DND-41 (cell line): ENCODE measurements at regions not wholly inside any gene's neighbourhood (a gene's known extent, or its start where the extent isn't known, plus 50 kb on each side); places are given as distances from the start of the nearest gene placed in this dataset.

ENCODE experiments used
- ATAC-seq: fragments of 200-7000 bp; cut with Tn5 transposase; 3 replicates; pipeline ENCODE4 v1.9.1; 2021; ENCODE audit warnings: low read depth; ENCODE audit not compliant: insufficient read depth
- DNase-seq: peaks from one replicate; pipeline ENCODE4 v3.0.0-alpha.2; 2020
- H2AFZ ChIP-seq: 2 replicates; pipeline ENCODE4 v1.6.0; 2012; ENCODE audit warnings: low read depth, low read length
- H3K27ac ChIP-seq: 2 replicates; pipeline ENCODE4 v1.5.1; 2012; ENCODE audit warnings: low read length, inconsistent platforms
- H3K27me3 ChIP-seq: fragments of 200-600 bp; sonication (generic); 2 replicates; pipeline ENCODE4 v1.6.0; 2012; ENCODE audit warnings: low read length, mild to moderate bottlenecking, inconsistent platforms; ENCODE audit not compliant: insufficient read depth, poor library complexity
- H3K36me3 ChIP-seq: 2 replicates; pipeline ENCODE4 v1.5.1; 2012; ENCODE audit warnings: low read length, inconsistent platforms; ENCODE audit not compliant: insufficient read depth
- H3K4me1 ChIP-seq: 2 replicates; pipeline ENCODE4 v1.5.1; 2012; ENCODE audit warnings: mild to moderate bottlenecking, low read length; ENCODE audit not compliant: insufficient read depth
- H3K4me2 ChIP-seq: 2 replicates; pipeline ENCODE4 v1.6.0; 2012; ENCODE audit warnings: mild to moderate bottlenecking, moderate library complexity, low read length, inconsistent platforms; ENCODE audit not compliant: insufficient read depth
- H3K4me3 ChIP-seq, 2 experiments: fragments of 200-600 bp in 1 of 2; shearing (Covaris generic) in 1 of 2; 2 replicates each; pipeline ENCODE4 v1.5.1; 2012 to 2016; ENCODE audit warnings: inconsistent platforms in 2 of 2, low read length in 2 of 2, mild to moderate bottlenecking in 2 of 2, low read depth in 1 of 2, moderate library complexity in 1 of 2
- H3K79me2 ChIP-seq: 2 replicates; pipeline ENCODE4 v1.6.0; 2012; ENCODE audit warnings: low read length, inconsistent platforms; ENCODE audit not compliant: insufficient read depth
- H3K9ac ChIP-seq: 2 replicates; pipeline ENCODE4 v1.6.0; 2012; ENCODE audit warnings: low read depth, mild to moderate bottlenecking, inconsistent platforms, low read length, moderate library complexity
- H3K9me3 ChIP-seq: 2 replicates; pipeline ENCODE4 v1.5.1; 2012; ENCODE audit warnings: low read length, moderate library complexity, mild to moderate bottlenecking, inconsistent platforms; ENCODE audit not compliant: insufficient read depth, severe bottlenecking
- H4K20me1 ChIP-seq: 2 replicates; pipeline ENCODE4 v1.6.0; 2012; ENCODE audit warnings: low read length; ENCODE audit not compliant: insufficient read depth
- EZH2 ChIP-seq: IDR thresholded peaks from 3 replicates; pipeline ENCODE4 v1.6.1; 2012; ENCODE audit warnings: borderline replicate concordance, low read depth, mild to moderate bottlenecking, moderate library complexity, low read length, inconsistent platforms; ENCODE audit not compliant: severe bottlenecking
- TF ChIP-seq, protein P1 (sequence below): IDR thresholded peaks from 2 replicates; pipeline ENCODE4 v1.5.1; 2012; ENCODE audit warnings: borderline replicate concordance, low read length, moderate library complexity, mild to moderate bottlenecking; ENCODE audit not compliant: poor library complexity, severe bottlenecking; ENCODE audit errors: extremely low read depth

DNA sequence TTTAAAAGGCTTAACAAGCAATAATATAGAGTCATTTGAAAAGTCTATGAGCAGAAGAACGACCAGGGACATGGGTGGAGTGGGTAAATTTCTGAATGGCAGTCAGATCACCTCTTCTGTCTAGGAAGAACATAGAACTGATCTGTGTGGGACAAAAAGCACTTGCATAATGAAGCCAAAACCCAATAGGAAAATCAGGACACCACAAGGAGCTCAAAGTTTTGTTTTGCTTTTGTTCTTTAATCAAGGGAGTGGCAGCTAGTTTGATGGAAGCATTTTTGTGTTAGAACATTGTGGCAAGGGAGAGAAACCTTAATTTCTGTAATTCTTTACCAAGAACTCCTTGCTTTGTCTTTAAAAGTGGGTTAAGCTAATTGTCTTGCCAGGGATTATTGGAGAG lies 240.2 kb upstream of the TANK start:
- Histone ChIP-seq H3K4me3 (no peak overlapping the region), H3K9me3 (no peaks in the 10 kb centered on the region), H3K36me3 (no peaks in the 10 kb centered on the region), H3K4me2 (no peak overlapping the region), H3K9ac (no peak overlapping the region), H2AFZ (no peak overlapping the region), H3K27me3 (no peaks in the 10 kb centered on the region), H3K79me2 (no peaks in the 10 kb centered on the region), H3K27ac (no peak overlapping the region), H3K4me1 (no peaks in the 10 kb centered on the region), H4K20me1 (no peaks in the 10 kb centered on the region)
- TF ChIP-seq, protein P1, sequence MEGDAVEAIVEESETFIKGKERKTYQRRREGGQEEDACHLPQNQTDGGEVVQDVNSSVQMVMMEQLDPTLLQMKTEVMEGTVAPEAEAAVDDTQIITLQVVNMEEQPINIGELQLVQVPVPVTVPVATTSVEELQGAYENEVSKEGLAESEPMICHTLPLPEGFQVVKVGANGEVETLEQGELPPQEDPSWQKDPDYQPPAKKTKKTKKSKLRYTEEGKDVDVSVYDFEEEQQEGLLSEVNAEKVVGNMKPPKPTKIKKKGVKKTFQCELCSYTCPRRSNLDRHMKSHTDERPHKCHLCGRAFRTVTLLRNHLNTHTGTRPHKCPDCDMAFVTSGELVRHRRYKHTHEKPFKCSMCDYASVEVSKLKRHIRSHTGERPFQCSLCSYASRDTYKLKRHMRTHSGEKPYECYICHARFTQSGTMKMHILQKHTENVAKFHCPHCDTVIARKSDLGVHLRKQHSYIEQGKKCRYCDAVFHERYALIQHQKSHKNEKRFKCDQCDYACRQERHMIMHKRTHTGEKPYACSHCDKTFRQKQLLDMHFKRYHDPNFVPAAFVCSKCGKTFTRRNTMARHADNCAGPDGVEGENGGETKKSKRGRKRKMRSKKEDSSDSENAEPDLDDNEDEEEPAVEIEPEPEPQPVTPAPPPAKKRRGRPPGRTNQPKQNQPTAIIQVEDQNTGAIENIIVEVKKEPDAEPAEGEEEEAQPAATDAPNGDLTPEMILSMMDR: no peak
- TF ChIP-seq EZH2: no peak
- DNase-seq (no peak), ATAC-seq (no peak)

DNA sequence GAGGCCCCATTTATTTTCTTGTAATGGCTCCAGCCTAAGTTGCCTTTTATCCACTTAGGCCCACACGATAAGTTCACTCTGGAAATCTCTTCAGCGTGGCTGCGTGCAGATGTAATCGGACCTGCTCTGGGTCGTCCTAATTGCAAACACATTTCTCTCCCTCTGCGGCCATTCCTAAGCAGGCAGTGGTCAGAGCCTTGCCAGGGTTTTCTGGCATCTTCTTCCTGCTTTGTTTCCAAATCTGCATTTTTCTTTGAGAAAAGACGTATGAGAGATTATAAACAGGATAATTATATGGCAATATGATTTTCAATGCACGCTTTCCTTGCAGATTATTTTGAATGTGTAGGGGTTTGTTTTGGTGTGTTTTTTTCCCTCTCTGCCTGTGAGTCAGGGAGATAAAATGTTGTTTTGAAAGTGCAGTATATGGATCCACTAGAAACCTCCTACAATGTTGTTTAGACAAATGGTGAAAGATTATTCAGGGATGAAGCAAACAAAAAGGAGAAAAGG lies 239.4 kb upstream of the TANK start:
- Histone ChIP-seq H3K4me3 (no peak overlapping the region), H4K20me1 (no peaks in the 10 kb centered on the region), H3K4me1 (no peaks in the 10 kb centered on the region), H2AFZ (no peak overlapping the region), H3K79me2 (no peaks in the 10 kb centered on the region), H3K9me3 (no peaks in the 10 kb centered on the region), H3K4me2 (no peak overlapping the region), H3K27ac (no peak overlapping the region), H3K36me3 (no peaks in the 10 kb centered on the region), H3K9ac (no peak overlapping the region), H3K27me3 (no peaks in the 10 kb centered on the region)
- no peak for TF ChIP-seq EZH2
- TF ChIP-seq, protein P1: no peak
- ATAC-seq: no peak
- DNase-seq: no peak

DNA sequence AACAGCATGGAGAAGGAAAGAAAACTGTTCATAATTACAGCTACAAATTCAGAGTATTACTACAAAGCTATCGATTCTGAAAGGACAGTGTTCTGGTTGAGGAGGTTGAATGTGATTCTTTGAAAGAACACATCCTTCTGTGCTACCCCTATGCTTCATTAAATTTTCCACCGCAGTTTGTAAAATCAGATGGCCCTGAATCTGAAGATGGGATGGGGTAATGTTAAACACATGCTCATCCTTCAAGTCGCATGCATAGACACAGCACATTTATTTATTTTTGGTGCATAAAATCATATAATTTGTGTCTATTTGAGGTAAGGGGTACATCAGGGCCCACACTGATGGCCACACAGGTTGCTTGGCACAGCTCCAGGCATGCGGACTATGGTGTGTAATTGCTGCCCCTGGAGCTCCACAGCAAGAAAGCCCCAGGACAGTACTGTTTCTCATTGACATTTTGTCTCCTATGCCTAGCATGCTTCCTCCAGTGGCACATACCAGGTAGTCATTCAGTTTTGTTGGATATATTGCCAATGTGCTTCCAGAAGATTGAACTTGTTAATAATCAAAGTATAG lies 238.8 kb upstream of the TANK start:
- Histone ChIP-seq H2AFZ (no peak overlapping the region), H3K4me3 (no peak overlapping the region), H3K9me3 (no peaks in the 10 kb centered on the region), H3K27ac (no peak overlapping the region), H3K36me3 (no peaks in the 10 kb centered on the region), H3K4me1 (no peaks in the 10 kb centered on the region), H3K79me2 (no peaks in the 10 kb centered on the region), H3K27me3 (no peaks in the 10 kb centered on the region), H3K4me2 (no peak overlapping the region), H3K9ac (no peak overlapping the region), H4K20me1 (no peaks in the 10 kb centered on the region)
- no peak for TF ChIP-seq EZH2
- TF ChIP-seq, protein P1: no peak
- no peak for DNase-seq
- no peak for ATAC-seq
